HepG2 (cell line): ENCODE measurements at regions not wholly inside any gene's neighbourhood (a gene's known extent, or its start where the extent isn't known, plus 50 kb on each side); places are given as distances from the start of the nearest gene placed in this dataset.

Source experiments
- ATAC-seq: fragments of 200-7000 bp; cut with Tn5 transposase; 3 replicates; pipeline ENCODE4 v1.9.1; 2020; ENCODE audit warnings: mild to moderate bottlenecking, moderate library complexity
- BruUV-seq: library from RNA; stranded (reverse); fragments of 400-500 nt; replicated peaks from 2 replicates; lab custom pipeline; 2021; lab: Mats Ljungman, UMichigan
- CTCF ChIA-PET: fragments of 300-600 bp; formaldehyde crosslinking; extraction: SDS; loops from one replicate; lab custom pipeline; 2021; ENCODE audit warnings: low total read pairs, inconsistent platforms, low intra/inter-chr PET ratio; lab: Yijun Ruan, JAX
- POLR2A ChIA-PET: fragments of 350-600 bp; sonication (Branson Sonifier 250); formaldehyde crosslinking; loops from one replicate; lab custom pipeline; 2020; ENCODE audit warnings: antibody characterized with exemption, inconsistent platforms; lab: Yijun Ruan, JAX
- DNase-seq: peaks from one replicate; pipeline ENCODE4 v3.0.0-alpha.2; 2015; ENCODE audit warnings: low spot score
- FAIRE-seq: peaks from 3 replicates; lab custom pipeline; 2011; peaks lifted over from hg19 to GRCh38; lab: Jason Lieb, UNC
- H2AFZ ChIP-seq: one replicate; pipeline ENCODE4 v1.6.1; 2011; ENCODE audit warnings: low read length, inconsistent platforms
- H3K27ac ChIP-seq: fragments of 300-600 bp; 3 replicates; pipeline ENCODE4 v1.8.0; 2011; ENCODE audit warnings: mixed run types, mild to moderate bottlenecking, mixed read lengths, low read length, inconsistent platforms; ENCODE audit not compliant: insufficient read depth; ENCODE audit errors: extremely low read length
- H3K27me3 ChIP-seq, 2 experiments: fragments of 200-600 bp in 1 of 2; 2 replicates in 1 of 2; 3 replicates in 1 of 2; pipeline versions ENCODE4 v1.6.0 to v1.8.0; 2011; ENCODE audit warnings: low read length in 2 of 2, mild to moderate bottlenecking in 2 of 2, moderate library complexity in 2 of 2, inconsistent platforms in 1 of 2; ENCODE audit not compliant: insufficient read depth in 2 of 2, control insufficient read depth in 1 of 2
- H3K36me3 ChIP-seq, 2 experiments: fragments of 200-600 bp in 1 of 2; replicated peaks in 1 of 2; 2 replicates in 1 of 2; 3 replicates in 1 of 2; pipeline versions ENCODE4 v1.5.1 to v1.8.0; 2011; ENCODE audit warnings: low read length in 2 of 2, inconsistent platforms in 1 of 2; ENCODE audit not compliant: insufficient read depth in 2 of 2, control insufficient read depth in 1 of 2
- H3K4me1 ChIP-seq: 2 replicates; pipeline ENCODE4 v1.5.1; 2012; ENCODE audit warnings: low read length, inconsistent platforms; ENCODE audit not compliant: insufficient read depth
- H3K4me2 ChIP-seq: 2 replicates; pipeline ENCODE4 v1.6.0; 2011; ENCODE audit warnings: low read depth, low read length, inconsistent platforms
- H3K4me3 ChIP-seq, 3 experiments: fragments of 200-600 bp in 1 of 3; sonication (generic), shearing (Covaris generic) in 1 of 3; replicated peaks in 1 of 3; 2 replicates each; pipeline ENCODE4 v1.5.1; 2011 to 2016; ENCODE audit warnings: low read length in 3 of 3, inconsistent platforms in 2 of 3, low read depth in 2 of 3, mild to moderate bottlenecking in 2 of 3, control low read depth in 1 of 3, mixed read lengths in 1 of 3; ENCODE audit not compliant: insufficient read depth in 1 of 3
- H3K79me2 ChIP-seq: one replicate; pipeline ENCODE4 v1.6.1; 2011; ENCODE audit warnings: low read length, inconsistent platforms; ENCODE audit not compliant: insufficient read depth
- H3K9ac ChIP-seq: 2 replicates; pipeline ENCODE4 v1.6.0; 2011; ENCODE audit warnings: mild to moderate bottlenecking, low read depth, low read length, inconsistent platforms; ENCODE audit not compliant: insufficient read depth
- H3K9me3 ChIP-seq: 2 replicates; pipeline ENCODE4 v1.5.1; 2012; ENCODE audit warnings: mild to moderate bottlenecking, low read length
- H4K20me1 ChIP-seq: 2 replicates; pipeline ENCODE4 v1.6.0; 2011; ENCODE audit warnings: inconsistent platforms, mild to moderate bottlenecking, low read length, moderate library complexity; ENCODE audit not compliant: insufficient read depth
- BATF2 ChIP-seq: sonication (generic); formaldehyde crosslinking; IDR thresholded peaks from 2 replicates; pipeline ENCODE4 v1.8.0; 2022; ENCODE audit warnings: mild to moderate bottlenecking, missing genetic modification reagents, moderate library complexity
- ELF1 ChIP-seq: sonication (generic); formaldehyde crosslinking; IDR thresholded peaks from 2 replicates; pipeline ENCODE4 v1.4.0; 2020; ENCODE audit warnings: missing genetic modification reagents
- FIP1L1 ChIP-seq: fragments of 200-400 bp; formaldehyde crosslinking; IDR thresholded peaks from 2 replicates; pipeline ENCODE4 v1.6.1; 2018; ENCODE audit warnings: low read depth, mild to moderate bottlenecking, low read length, moderate library complexity, borderline replicate concordance; ENCODE audit not compliant: insufficient read depth
- JUNB ChIP-seq: sonication (generic); formaldehyde crosslinking; IDR thresholded peaks from 2 replicates; pipeline ENCODE4 v1.8.0; 2022; ENCODE audit warnings: missing genetic modification reagents, mild to moderate bottlenecking, borderline replicate concordance
- MAF1 ChIP-seq: sonication (generic); formaldehyde crosslinking; IDR thresholded peaks from 2 replicates; pipeline ENCODE4 v1.5.0; 2020; ENCODE audit warnings: missing genetic modification reagents, borderline replicate concordance
- MAZ ChIP-seq, 2 experiments: sonication (generic) in 1 of 2; formaldehyde crosslinking in 1 of 2; IDR thresholded peaks; 2 replicates each; pipeline versions ENCODE4 v1.5.0 to v1.6.1; 2012 to 2020; ENCODE audit warnings: low read depth in 2 of 2, mild to moderate bottlenecking in 2 of 2, borderline replicate concordance in 1 of 2, improper control_type of control experiment in 1 of 2, low read length in 1 of 2, missing genetic modification reagents in 1 of 2, moderate library complexity in 1 of 2
- PBX2 ChIP-seq: IDR thresholded peaks from 2 replicates; pipeline ENCODE4 v1.6.1; 2016; ENCODE audit warnings: control low read depth
- PRDM15 ChIP-seq: sonication (generic); formaldehyde crosslinking; IDR thresholded peaks from 2 replicates; pipeline ENCODE4 v1.4.0; 2020; ENCODE audit warnings: missing genetic modification reagents
- RARA ChIP-seq: IDR thresholded peaks from 2 replicates; pipeline ENCODE4 v1.6.1; 2016; ENCODE audit warnings: missing genetic modification reagents, missing compliant biosample characterization
- USF2 ChIP-seq, 2 experiments: sonication (generic) in 1 of 2; formaldehyde crosslinking in 1 of 2; IDR thresholded peaks; 2 replicates each; pipeline versions ENCODE4 v1.5.1 to v1.6.1; 2011 to 2020; ENCODE audit warnings: borderline replicate concordance in 1 of 2, low read depth in 1 of 2, low read length in 1 of 2, mild to moderate bottlenecking in 1 of 2, missing genetic modification reagents in 1 of 2, moderate library complexity in 1 of 2
- ZC3H13 ChIP-seq: sonication (generic); formaldehyde crosslinking; IDR thresholded peaks from 2 replicates; pipeline ENCODE4 v1.8.1; 2023; ENCODE audit warnings: mild to moderate bottlenecking, missing genetic modification reagents, moderate library complexity
- ZFP1 ChIP-seq: IDR thresholded peaks from 2 replicates; pipeline ENCODE4 v1.6.1; 2016
- ZNF598 ChIP-seq: sonication (generic); formaldehyde crosslinking; IDR thresholded peaks from 2 replicates; pipeline ENCODE4 v1.5.1; 2020; ENCODE audit warnings: mild to moderate bottlenecking, missing genetic modification reagents, borderline replicate concordance
- ZNF614 ChIP-seq: IDR thresholded peaks from 2 replicates; pipeline ENCODE4 v1.6.1; 2018; ENCODE audit warnings: missing biosample characterization, missing genetic modification reagents, inconsistent platforms, borderline replicate concordance
- WGBS: methylation state at CpG from one replicate; pipeline ENCODE4 v1.1.6; 2017; ENCODE audit warnings: low lambda C conversion rate; 5-methylcytosine and 5-hydroxymethylcytosine counted together
- in situ Hi-C: cut with HindIII; loops from 2 replicates; pipeline ENCODE4 v1.10.0; 2017; ENCODE audit warnings: low pct_unique_long_range_greater_than_20kb; ENCODE audit not compliant: extremely low pct_ligation_motif_present
- intact Hi-C: fragments of 100-400 bp; cut with micrococcal nuclease; formaldehyde crosslinking; loops from one replicate; pipeline ENCODE4 v1.10.0; 2022; ENCODE audit not compliant: unreplicated experiment

- TF ChIP-seq PRDM15 (CRISPR knock-in tag) = no peak
- no peak for TF ChIP-seq RARA (CRISPR knock-in tag)
- TF ChIP-seq ZNF614 = no peak
- TF ChIP-seq FIP1L1 = no peak
Measured at GRCh38 chr10:55800602-55801352, 560.3 kb downstream of the ZWINT start (continued).

- Histone ChIP-seq H3K9ac (no peak overlapping the region), H3K36me3 (no peaks in the 10 kb centered on the region), H2AFZ (no peak overlapping the region), H3K4me3 (no peak overlapping the region), H3K4me2 (no peak overlapping the region), H3K27me3 (no peaks in the 10 kb centered on the region), H3K9me3 (no peaks in the 10 kb centered on the region), H4K20me1 (no peaks in the 10 kb centered on the region), H3K79me2 (no peaks in the 10 kb centered on the region), H3K27ac (no peak overlapping the region), H3K4me1 (no peaks in the 10 kb centered on the region)
- WGBS = 0% methylated on average over 3 of the region's 3 CpGs
- DNase-seq (no peak), ATAC-seq (no peak), FAIRE-seq (no peak)
- in situ Hi-C loops (no loop called here), intact Hi-C loops (no loop called here)
- CTCF ChIA-PET = no interaction called here
- no TSS peak for BruUV-seq
- POLR2A ChIA-PET = no interaction called here
- TF ChIP-seq PBX2 (CRISPR knock-in tag) (no peak), JUNB (CRISPR knock-in tag) (no peak), MAZ (IDR thresholded peaks at IDR 0.05; ENCODE audit: borderline replicate concordance, low read depth, low read length) (no peak), MAZ (CRISPR knock-in tag; IDR thresholded peaks at IDR 0.05; ENCODE audit: low read depth) (no peak), ZFP1 (no peak), ZNF598 (CRISPR knock-in tag) (no peak), MAF1 (CRISPR knock-in tag) (no peak), ELF1 (CRISPR knock-in tag) (no peak), ZC3H13 (CRISPR knock-in tag) (no peak), USF2 (IDR thresholded peaks at IDR 0.05; ENCODE audit: low read depth, low read length) (no peak), USF2 (CRISPR knock-in tag; IDR thresholded peaks at IDR 0.05; ENCODE audit: borderline replicate concordance) (no peak), BATF2 (CRISPR knock-in tag) (no peak)
Measured at GRCh38 chr10:55793024-55793423, 568.0 kb downstream of the ZWINT start.
